GM13977 (cell line): ENCODE measurements at regions not wholly inside any gene's neighbourhood (a gene's known extent, or its start where the extent isn't known, plus 50 kb on each side); places are given as distances from the start of the nearest gene placed in this dataset.

ENCODE experiments used
- DNase-seq: peaks from one replicate; pipeline ENCODE4 v3.0.0; 2012; ENCODE audit warnings: low spot score
- CTCF ChIP-seq: IDR thresholded peaks from 2 replicates; pipeline ENCODE4 v1.5.1; 2012; ENCODE audit warnings: mild to moderate bottlenecking, control low read depth; ENCODE audit not compliant: insufficient read depth; ENCODE audit errors: extremely low read depth, missing control alignments
- in situ Hi-C: fragments of 300-500 bp; cut with MboI; formaldehyde crosslinking; loops from one replicate; pipeline ENCODE4 v1.12.0; 2022; ENCODE audit warnings: low sequenced_read_pairs, low pct_unique_long_range_greater_than_20kb, mixed read lengths, inconsistent platforms; ENCODE audit not compliant: unreplicated experiment

- in situ Hi-C loops, result no loop called here
- TF ChIP-seq CTCF, result no peak
- no peak for DNase-seq
Measured at GRCh38 chr20:10965936-10966470, 292.2 kb upstream of the JAG1 start.

- no peak for TF ChIP-seq CTCF
Measured at GRCh38 chr20:10970109-10970508, 296.3 kb upstream of the JAG1 start.

GRCh38 chr20:10971096-10971495 lies 297.3 kb upstream of the JAG1 start:
- no peak for DNase-seq
- no peak for TF ChIP-seq CTCF
- in situ Hi-C loops, result no loop called here

More at GRCh38 chr20:10970109-10970508, 296.3 kb upstream of the JAG1 start:
- in situ Hi-C loops, result no loop called here
- DNase-seq, result no peak

- no peak for DNase-seq
- in situ Hi-C loops, result no loop called here
- no peak for TF ChIP-seq CTCF
Measured at GRCh38 chr20:10972219-10972860, 298.5 kb upstream of the JAG1 start.

GRCh38 chr20:10976051-10976450 lies 302.3 kb upstream of the JAG1 start:
- in situ Hi-C loops, result no loop called here
- no peak for DNase-seq

GRCh38 chr20:10978019-10978702 lies 304.4 kb upstream of the JAG1 start:
- in situ Hi-C loops, result no loop called here
- TF ChIP-seq CTCF, result no peak
- no peak for DNase-seq

More at GRCh38 chr20:10976051-10976450, 302.3 kb upstream of the JAG1 start:
- no peak for TF ChIP-seq CTCF
